K562 (cell line): ENCODE measurements at regions not wholly inside any gene's neighbourhood (a gene's known extent, or its start where the extent isn't known, plus 50 kb on each side); places are given as distances from the start of the nearest gene placed in this dataset.

ENCODE experiments used
- ATAC-seq: fragments of 200-7000 bp; cut with Tn5 transposase; 3 replicates; pipeline ENCODE4 v1.9.1; 2020; ENCODE audit warnings: moderate library complexity
- BruUV-seq: library from RNA; stranded (reverse); fragments of 400-500 nt; replicated peaks from 2 replicates; lab custom pipeline; 2021; lab: Mats Ljungman, UMichigan
- CTCF ChIA-PET: fragments of 300-600 bp; formaldehyde crosslinking; extraction: SDS; loops from one replicate; lab custom pipeline; 2021; ENCODE audit warnings: low intra/inter-chr PET ratio; lab: Yijun Ruan, JAX
- POLR2A ChIA-PET: fragments of 300-600, 350-650 bp; sonication (Branson Sonifier 250); formaldehyde crosslinking; extraction: SDS; loops from one replicate; lab custom pipeline; 2021; ENCODE audit warnings: antibody characterized with exemption, inconsistent platforms; lab: Yijun Ruan, JAX
- DNase-seq, 4 experiments: peaks; one replicate each; pipeline versions ENCODE4 v3.0.0 to v3.0.0-alpha.2; 2011 to 2018; ENCODE audit warnings: low spot score in 3 of 4, mixed read lengths in 3 of 4; ENCODE audit errors: extremely low read depth in 1 of 4
- FAIRE-seq: peaks from 2 replicates; lab custom pipeline; 2011; peaks lifted over from hg19 to GRCh38; lab: Jason Lieb, UNC
- H2AFZ ChIP-seq: 2 replicates; pipeline ENCODE4 v1.6.0; 2011; ENCODE audit warnings: low read depth, low read length, control low read depth, inconsistent platforms
- H3K27ac ChIP-seq: fragments of 200-600 bp; 3 replicates; pipeline ENCODE4 v1.8.0; 2011; ENCODE audit warnings: low read depth, mild to moderate bottlenecking, control low read depth, inconsistent platforms, low read length, moderate library complexity, mixed read lengths; ENCODE audit errors: extremely low read depth
- H3K27me3 ChIP-seq, 2 experiments: fragments of 300-600 bp in 1 of 2; 2 replicates in 1 of 2; 3 replicates in 1 of 2; pipeline versions ENCODE4 v1.6.0 to v1.8.0; 2011; ENCODE audit warnings: inconsistent platforms in 2 of 2, low read length in 2 of 2, mild to moderate bottlenecking in 1 of 2, mixed read lengths in 1 of 2, moderate library complexity in 1 of 2; ENCODE audit not compliant: control insufficient read depth in 2 of 2, insufficient read depth in 2 of 2
- H3K36me3 ChIP-seq: fragments of 300-600 bp; 3 replicates; pipeline ENCODE4 v1.8.0; 2011; ENCODE audit warnings: mild to moderate bottlenecking, low read length, inconsistent platforms; ENCODE audit not compliant: control insufficient read depth, insufficient read depth
- H3K4me1 ChIP-seq, 2 experiments: fragments of 200-600 bp in 1 of 2; replicated peaks in 1 of 2; 2 replicates in 1 of 2; 3 replicates in 1 of 2; pipeline versions ENCODE4 v1.5.1 to v1.8.0; 2011; ENCODE audit warnings: inconsistent platforms in 2 of 2, low read length in 2 of 2, mild to moderate bottlenecking in 1 of 2, mixed read lengths in 1 of 2, moderate library complexity in 1 of 2; ENCODE audit not compliant: control insufficient read depth in 2 of 2, insufficient read depth in 2 of 2
- H3K4me2 ChIP-seq: 2 replicates; pipeline ENCODE4 v1.6.1; 2011; ENCODE audit warnings: low read length, control low read depth, inconsistent platforms, mixed read lengths; ENCODE audit not compliant: insufficient read depth
- H3K4me3 ChIP-seq: fragments of 200-600 bp; sonication (generic), shearing (Covaris generic); 2 replicates; pipeline ENCODE4 v1.5.1; 2016; ENCODE audit warnings: control low read depth, inconsistent platforms
- H3K79me2 ChIP-seq: fragments of 200-600 bp; 3 replicates; pipeline ENCODE4 v1.8.0; 2011; ENCODE audit warnings: low read length, inconsistent platforms; ENCODE audit not compliant: control insufficient read depth, insufficient read depth
- H3K9ac ChIP-seq, 2 experiments: 2 replicates each; pipeline versions ENCODE4 v1.6.0 to v1.6.1; 2011; ENCODE audit warnings: low read depth in 2 of 2, low read length in 2 of 2, control low read depth in 1 of 2, inconsistent platforms in 1 of 2, mild to moderate bottlenecking in 1 of 2, mixed read lengths in 1 of 2; ENCODE audit not compliant: insufficient read depth in 1 of 2
- H3K9me1 ChIP-seq: one replicate; pipeline ENCODE4 v1.6.0; 2011; ENCODE audit warnings: inconsistent platforms, mild to moderate bottlenecking, low read length, moderate library complexity; ENCODE audit not compliant: control insufficient read depth, insufficient read depth
- H3K9me3 ChIP-seq: replicated peaks from 2 replicates; pipeline ENCODE4 v1.5.1; 2011; ENCODE audit warnings: low read depth, low read length, inconsistent platforms; ENCODE audit not compliant: control insufficient read depth, insufficient read depth
- H4K20me1 ChIP-seq: replicated peaks from 2 replicates; pipeline ENCODE4 v1.6.1; 2011; ENCODE audit warnings: low read length, inconsistent platforms, mixed read lengths; ENCODE audit not compliant: control insufficient read depth, insufficient read depth
- CCAR2 ChIP-seq: fragments of 200-400 bp; formaldehyde crosslinking; IDR thresholded peaks from 2 replicates; pipeline ENCODE4 v1.6.1; 2017; ENCODE audit warnings: mild to moderate bottlenecking, low read depth, low read length
- GABPB2 ChIP-seq: fragments of 250-450 bp; sonication (Bioruptor Pico); conservative IDR thresholded peaks from 2 replicates; pipeline ENCODE4 v1.5.1; 2021; ENCODE audit warnings: mild to moderate bottlenecking
- HDAC2 ChIP-seq: fragments of 450-650 bp; IDR thresholded peaks from 2 replicates; pipeline ENCODE4 v1.6.1; 2016; ENCODE audit warnings: mild to moderate bottlenecking
- MBD2 ChIP-seq: sonication (generic); IDR thresholded peaks from 2 replicates; pipeline ENCODE4 v1.6.1; 2016; ENCODE audit warnings: low read depth, borderline replicate concordance
- MTA3 ChIP-seq: fragments of 450-650 bp; formaldehyde crosslinking; IDR thresholded peaks from 2 replicates; pipeline ENCODE4 v1.6.1; 2017; ENCODE audit warnings: mild to moderate bottlenecking, borderline replicate concordance
- NRF1 ChIP-seq, 2 experiments: fragments of 450-650 bp; IDR thresholded peaks in 1 of 2; conservative IDR thresholded peaks in 1 of 2; 2 replicates each; pipeline ENCODE4 v1.6.1; 2014; ENCODE audit warnings: mild to moderate bottlenecking in 2 of 2
- PKNOX1 ChIP-seq: fragments of 450-650 bp; IDR thresholded peaks from 2 replicates; pipeline ENCODE4 v1.6.1; 2016
- PML ChIP-seq: IDR thresholded peaks from 2 replicates; pipeline ENCODE4 v1.6.1; 2012; ENCODE audit warnings: low read length, inconsistent platforms
- POLR3A ChIP-seq: IDR thresholded peaks from 2 replicates; pipeline ENCODE4 v1.6.1; 2011; ENCODE audit warnings: borderline replicate concordance, mild to moderate bottlenecking, moderate library complexity; ENCODE audit not compliant: insufficient read length, insufficient read depth; ENCODE audit errors: extremely low read depth
- PTRF ChIP-seq: fragments of 450-650 bp; IDR thresholded peaks from 2 replicates; pipeline ENCODE4 v1.6.1; 2016; ENCODE audit warnings: mild to moderate bottlenecking, missing genetic modification characterization, missing compliant biosample characterization
- PTTG1 ChIP-seq: fragments of 450-650 bp; IDR thresholded peaks from 2 replicates; pipeline ENCODE4 v1.6.1; 2016; ENCODE audit warnings: low read depth, mild to moderate bottlenecking, missing genetic modification characterization, missing compliant biosample characterization
- RAD51 ChIP-seq: fragments of 450-650 bp; IDR thresholded peaks from 2 replicates; pipeline ENCODE4 v1.7.1; 2016; ENCODE audit warnings: low read depth, mild to moderate bottlenecking, borderline replicate concordance
- SIX5 ChIP-seq, 2 experiments: IDR thresholded peaks; 2 replicates each; pipeline ENCODE4 v1.6.1; 2011; ENCODE audit warnings: low read length in 2 of 2, borderline replicate concordance in 1 of 2, low read depth in 1 of 2, mild to moderate bottlenecking in 1 of 2, moderate library complexity in 1 of 2; ENCODE audit not compliant: insufficient read depth in 1 of 2
- SMARCA5 ChIP-seq: fragments of 450-650 bp; IDR thresholded peaks from 2 replicates; pipeline ENCODE4 v1.6.1; 2016
- SRSF3 ChIP-seq: fragments of 200-400 bp; formaldehyde crosslinking; IDR thresholded peaks from 2 replicates; pipeline ENCODE4 v1.6.1; 2016; ENCODE audit warnings: mild to moderate bottlenecking, low read length, moderate library complexity; ENCODE audit not compliant: insufficient read depth
- SRSF7 ChIP-seq: fragments of 200-400 bp; formaldehyde crosslinking; optimal IDR thresholded peaks from 2 replicates; pipeline ENCODE3; 2017; ENCODE audit warnings: mild to moderate bottlenecking, low read depth, low read length
- ZBTB49 ChIP-seq: sonication (generic); formaldehyde crosslinking; IDR thresholded peaks from 2 replicates; pipeline ENCODE4 v1.8.0; 2022; ENCODE audit warnings: missing genetic modification reagents, mild to moderate bottlenecking, borderline replicate concordance
- ZNF133 ChIP-seq: fragments of 250-450 bp; sonication (Bioruptor Pico); IDR thresholded peaks from 2 replicates; pipeline ENCODE4 v1.4.0; 2020; ENCODE audit warnings: mild to moderate bottlenecking
- ZNF445 ChIP-seq: fragments of 250-450 bp; sonication (Bioruptor Pico); IDR thresholded peaks from 2 replicates; pipeline ENCODE4 v1.4.0; 2020; ENCODE audit warnings: low read depth, mild to moderate bottlenecking, moderate library complexity
- ZSCAN29 ChIP-seq: fragments of 450-650 bp; IDR thresholded peaks from 2 replicates; pipeline ENCODE4 v1.6.1; 2017
- WGBS: fragments of 100-300 bp; shearing (Covaris generic); methylation state at CpG from one replicate; pipeline ENCODE4 v1.1.6; 2016; ENCODE audit warnings: low coverage, mixed read lengths; ENCODE audit not compliant: insufficient coverage; ENCODE audit errors: missing lambda C conversion rate; 5-methylcytosine and 5-hydroxymethylcytosine counted together
- in situ Hi-C: fragments of 300-500 bp; cut with MboI; formaldehyde crosslinking; loops from 4 replicates; pipeline ENCODE4 v1.15.0; 2018; ENCODE audit warnings: inconsistent platforms, mixed read lengths
- intact Hi-C: fragments of 100-400 bp; cut with micrococcal nuclease; formaldehyde crosslinking; loops from 2 replicates; pipeline ENCODE4 v1.14.2; 2022

GRCh38 chr16:85355515-85355837 lies 243.2 kb upstream of the CIBAR2 start:
- no TSS peak for BruUV-seq
- Histone ChIP-seq H3K9me3 (no peaks in the 10 kb centered on the region; the same call in 1 of the 2 replicates), H3K27me3 (no peaks in the 10 kb centered on the region), H3K27ac (peak overlapping the region; percentile 76; the same call in 2 of the 3 replicates), H3K9ac (peak overlapping the region in 1 of 2 experiments; percentile 55; a peak in 2 of 4 replicates), H3K4me2 (peak overlapping the region; percentile 68), H3K4me3 (no peak overlapping the region), H4K20me1 (no peaks in the 10 kb centered on the region), H3K79me2 (peaks cover 14% of the 10 kb centered on the region), H3K9me1 (peaks cover 3% of the 10 kb centered on the region), H2AFZ (peak overlapping the region; percentile 71; the same call in 1 of the 2 replicates), H3K36me3 (no peaks in the 10 kb centered on the region), H3K4me1 (peaks cover 43 to 69% of the 10 kb centered on the region in 2 experiments)
- DNase-seq: no peak
- in situ Hi-C loops (no loop called here), intact Hi-C loops (loop anchor here (2.0 kb wide), 1 partner anchor 27 kb away; no protein-coding TSS in a partner anchor)
- no peak for FAIRE-seq
- ChIA-PET CTCF (interaction anchor here (1.2 kb wide), 1 partner anchor 9 kb away, joined by 5 read pairs; no protein-coding TSS in a partner anchor), POLR2A (interaction anchor here (0.9 to 1.6 kb wide), 3 partner anchors 8 to 85 kb away, joined by 3 to 4 read pairs (median 3); no protein-coding TSS in a partner anchor)
- ATAC-seq: no peak
- 13% methylated on average over 7 of the region's 7 CpGs for WGBS
- TF ChIP-seq ZNF133 (CRISPR knock-in tag) (no peak), PKNOX1 (peak; percentile 94), SMARCA5 (no peak), PML (no peak), PTRF (peak; percentile 25; the same call in 1 of the 2 replicates), ZSCAN29 (no peak), MBD2 (no peak), NRF1 (conservative IDR thresholded peaks at IDR 0.05 in 1 of 2, IDR thresholded peaks at IDR 0.05 in 1 of 2) (peak in 1 of 2 experiments; percentile 2; a peak in 1 of 4 replicates), SRSF7 (no peak), PTTG1 (tag) (peak; percentile 55; the same call in 1 of the 2 replicates), SRSF3 (no peak), GABPB2 (no peak), ZNF445 (CRISPR knock-in tag) (no peak), HDAC2 (peak; percentile 1), RAD51 (no peak), CCAR2 (no peak), MTA3 (peak; percentile 7; the same call in 1 of the 2 replicates), POLR3A (no peak), ZBTB49 (CRISPR knock-in tag) (no peak), SIX5 (IDR thresholded peaks at IDR 0.05; ENCODE audit: borderline replicate concordance in 1 of 2, insufficient read depth in 1 of 2, low read depth in 1 of 2, low read length in 2 of 2) (no peak)
